22Rv1 (cell line): ENCODE measurements at regions not wholly inside any gene's neighbourhood (a gene's known extent, or its start where the extent isn't known, plus 50 kb on each side); places are given as distances from the start of the nearest gene placed in this dataset.

Experiments
- ZFX ChIP-seq: fragments of 450-650 bp; IDR thresholded peaks from 2 replicates; pipeline ENCODE4 v1.6.1; 2017; ENCODE audit warnings: antibody characterized with exemption, borderline replicate concordance
- TF ChIP-seq, protein P1 (sequence below): fragments of 450-650 bp; IDR thresholded peaks from 2 replicates; pipeline ENCODE4 v1.5.1; 2017; ENCODE audit warnings: mild to moderate bottlenecking

DNA sequence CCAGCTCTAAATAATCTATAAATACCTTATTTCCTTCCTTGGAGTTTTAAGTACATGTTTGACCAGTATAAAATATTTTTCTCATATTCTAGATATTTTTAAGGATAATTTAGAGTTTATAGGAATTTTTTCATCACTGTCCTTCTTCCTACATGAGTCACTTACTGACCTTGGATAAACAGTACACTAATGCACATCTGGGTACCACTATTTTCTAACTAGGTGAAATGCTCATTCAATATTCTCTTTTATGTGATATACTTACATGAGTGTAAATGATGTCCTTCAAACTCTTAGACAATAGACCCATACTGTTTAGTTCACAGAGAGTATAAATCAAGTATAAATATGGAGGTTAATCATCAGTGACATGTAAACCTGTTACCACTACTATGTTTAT lies 1574.2 kb upstream of the ACVR2A start:
- TF ChIP-seq, protein P1, sequence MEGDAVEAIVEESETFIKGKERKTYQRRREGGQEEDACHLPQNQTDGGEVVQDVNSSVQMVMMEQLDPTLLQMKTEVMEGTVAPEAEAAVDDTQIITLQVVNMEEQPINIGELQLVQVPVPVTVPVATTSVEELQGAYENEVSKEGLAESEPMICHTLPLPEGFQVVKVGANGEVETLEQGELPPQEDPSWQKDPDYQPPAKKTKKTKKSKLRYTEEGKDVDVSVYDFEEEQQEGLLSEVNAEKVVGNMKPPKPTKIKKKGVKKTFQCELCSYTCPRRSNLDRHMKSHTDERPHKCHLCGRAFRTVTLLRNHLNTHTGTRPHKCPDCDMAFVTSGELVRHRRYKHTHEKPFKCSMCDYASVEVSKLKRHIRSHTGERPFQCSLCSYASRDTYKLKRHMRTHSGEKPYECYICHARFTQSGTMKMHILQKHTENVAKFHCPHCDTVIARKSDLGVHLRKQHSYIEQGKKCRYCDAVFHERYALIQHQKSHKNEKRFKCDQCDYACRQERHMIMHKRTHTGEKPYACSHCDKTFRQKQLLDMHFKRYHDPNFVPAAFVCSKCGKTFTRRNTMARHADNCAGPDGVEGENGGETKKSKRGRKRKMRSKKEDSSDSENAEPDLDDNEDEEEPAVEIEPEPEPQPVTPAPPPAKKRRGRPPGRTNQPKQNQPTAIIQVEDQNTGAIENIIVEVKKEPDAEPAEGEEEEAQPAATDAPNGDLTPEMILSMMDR = no peak
- no peak for TF ChIP-seq ZFX
